K562 (cell line): ENCODE measurements at regions not wholly inside any gene's neighbourhood (a gene's known extent, or its start where the extent isn't known, plus 50 kb on each side); places are given as distances from the start of the nearest gene placed in this dataset.

Source experiments
- ATAC-seq: fragments of 200-7000 bp; cut with Tn5 transposase; 3 replicates; pipeline ENCODE4 v1.9.1; 2020; ENCODE audit warnings: moderate library complexity
- BruUV-seq: library from RNA; stranded (reverse); fragments of 400-500 nt; replicated peaks from 2 replicates; lab custom pipeline; 2021; lab: Mats Ljungman, UMichigan
- CTCF ChIA-PET: fragments of 300-600 bp; formaldehyde crosslinking; extraction: SDS; loops from one replicate; lab custom pipeline; 2021; ENCODE audit warnings: low intra/inter-chr PET ratio; lab: Yijun Ruan, JAX
- POLR2A ChIA-PET: fragments of 300-600, 350-650 bp; sonication (Branson Sonifier 250); formaldehyde crosslinking; extraction: SDS; loops from one replicate; lab custom pipeline; 2021; ENCODE audit warnings: antibody characterized with exemption, inconsistent platforms; lab: Yijun Ruan, JAX
- DNase-seq, 4 experiments: peaks; one replicate each; pipeline versions ENCODE4 v3.0.0 to v3.0.0-alpha.2; 2011 to 2018; ENCODE audit warnings: low spot score in 3 of 4, mixed read lengths in 3 of 4; ENCODE audit errors: extremely low read depth in 1 of 4
- FAIRE-seq: peaks from 2 replicates; lab custom pipeline; 2011; peaks lifted over from hg19 to GRCh38; lab: Jason Lieb, UNC
- H2AFZ ChIP-seq: 2 replicates; pipeline ENCODE4 v1.6.0; 2011; ENCODE audit warnings: low read depth, low read length, control low read depth, inconsistent platforms
- H3K27ac ChIP-seq: fragments of 200-600 bp; 3 replicates; pipeline ENCODE4 v1.8.0; 2011; ENCODE audit warnings: low read depth, mild to moderate bottlenecking, control low read depth, inconsistent platforms, low read length, moderate library complexity, mixed read lengths; ENCODE audit errors: extremely low read depth
- H3K27me3 ChIP-seq, 2 experiments: fragments of 300-600 bp in 1 of 2; 2 replicates in 1 of 2; 3 replicates in 1 of 2; pipeline versions ENCODE4 v1.6.0 to v1.8.0; 2011; ENCODE audit warnings: inconsistent platforms in 2 of 2, low read length in 2 of 2, mild to moderate bottlenecking in 1 of 2, mixed read lengths in 1 of 2, moderate library complexity in 1 of 2; ENCODE audit not compliant: control insufficient read depth in 2 of 2, insufficient read depth in 2 of 2
- H3K36me3 ChIP-seq: fragments of 300-600 bp; 3 replicates; pipeline ENCODE4 v1.8.0; 2011; ENCODE audit warnings: mild to moderate bottlenecking, low read length, inconsistent platforms; ENCODE audit not compliant: control insufficient read depth, insufficient read depth
- H3K4me1 ChIP-seq, 2 experiments: fragments of 200-600 bp in 1 of 2; replicated peaks in 1 of 2; 2 replicates in 1 of 2; 3 replicates in 1 of 2; pipeline versions ENCODE4 v1.5.1 to v1.8.0; 2011; ENCODE audit warnings: inconsistent platforms in 2 of 2, low read length in 2 of 2, mild to moderate bottlenecking in 1 of 2, mixed read lengths in 1 of 2, moderate library complexity in 1 of 2; ENCODE audit not compliant: control insufficient read depth in 2 of 2, insufficient read depth in 2 of 2
- H3K4me2 ChIP-seq: 2 replicates; pipeline ENCODE4 v1.6.1; 2011; ENCODE audit warnings: low read length, control low read depth, inconsistent platforms, mixed read lengths; ENCODE audit not compliant: insufficient read depth
- H3K4me3 ChIP-seq: fragments of 200-600 bp; sonication (generic), shearing (Covaris generic); 2 replicates; pipeline ENCODE4 v1.5.1; 2016; ENCODE audit warnings: control low read depth, inconsistent platforms
- H3K79me2 ChIP-seq: fragments of 200-600 bp; 3 replicates; pipeline ENCODE4 v1.8.0; 2011; ENCODE audit warnings: low read length, inconsistent platforms; ENCODE audit not compliant: control insufficient read depth, insufficient read depth
- H3K9ac ChIP-seq, 2 experiments: 2 replicates each; pipeline versions ENCODE4 v1.6.0 to v1.6.1; 2011; ENCODE audit warnings: low read depth in 2 of 2, low read length in 2 of 2, control low read depth in 1 of 2, inconsistent platforms in 1 of 2, mild to moderate bottlenecking in 1 of 2, mixed read lengths in 1 of 2; ENCODE audit not compliant: insufficient read depth in 1 of 2
- H3K9me1 ChIP-seq: one replicate; pipeline ENCODE4 v1.6.0; 2011; ENCODE audit warnings: inconsistent platforms, mild to moderate bottlenecking, low read length, moderate library complexity; ENCODE audit not compliant: control insufficient read depth, insufficient read depth
- H3K9me3 ChIP-seq: replicated peaks from 2 replicates; pipeline ENCODE4 v1.5.1; 2011; ENCODE audit warnings: low read depth, low read length, inconsistent platforms; ENCODE audit not compliant: control insufficient read depth, insufficient read depth
- H4K20me1 ChIP-seq: replicated peaks from 2 replicates; pipeline ENCODE4 v1.6.1; 2011; ENCODE audit warnings: low read length, inconsistent platforms, mixed read lengths; ENCODE audit not compliant: control insufficient read depth, insufficient read depth
- SOX6 ChIP-seq: fragments of 450-650 bp; IDR thresholded peaks from 2 replicates; pipeline ENCODE4 v1.6.1; 2014; ENCODE audit warnings: mild to moderate bottlenecking
- ZBTB7A ChIP-seq: IDR thresholded peaks from 2 replicates; pipeline ENCODE4 v1.6.1; 2011; ENCODE audit warnings: low read depth, mild to moderate bottlenecking, low read length, moderate library complexity, borderline replicate concordance; ENCODE audit not compliant: control insufficient read depth
- ZNF644 ChIP-seq: fragments of 200-800 bp; sonication (Bioruptor generic); IDR thresholded peaks from 2 replicates; pipeline ENCODE4 v1.6.1; 2016; ENCODE audit warnings: low read depth, missing genetic modification characterization, missing compliant biosample characterization
- in situ Hi-C: fragments of 300-500 bp; cut with MboI; formaldehyde crosslinking; loops from 4 replicates; pipeline ENCODE4 v1.15.0; 2018; ENCODE audit warnings: inconsistent platforms, mixed read lengths
- intact Hi-C: fragments of 100-400 bp; cut with micrococcal nuclease; formaldehyde crosslinking; loops from 2 replicates; pipeline ENCODE4 v1.14.2; 2022
- TF ChIP-seq, protein P1 (sequence below): fragments of 450-650 bp; formaldehyde crosslinking; IDR thresholded peaks from 2 replicates; pipeline ENCODE4 v1.4.0; 2020; ENCODE audit warnings: mild to moderate bottlenecking, moderate library complexity

DNA sequence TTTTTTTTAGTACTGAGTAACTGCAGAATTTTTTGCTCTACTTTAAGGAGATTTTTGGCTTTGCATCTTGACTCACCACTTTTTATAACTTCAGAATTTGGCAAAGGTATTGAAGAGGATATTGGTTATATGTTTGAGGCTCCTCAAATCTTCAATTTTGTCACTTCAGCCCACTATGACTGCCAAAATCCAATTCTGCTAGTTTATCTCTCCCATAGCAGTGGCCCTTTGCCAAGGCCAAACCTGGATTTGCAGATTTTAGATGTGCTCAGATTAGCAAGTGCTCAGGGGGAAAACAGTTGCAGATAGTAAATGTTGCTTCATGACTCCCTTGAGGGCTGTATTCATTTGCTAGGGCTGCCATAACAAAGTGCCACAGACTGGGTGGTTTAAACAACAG, 427.5 kb downstream of the ADRA2A start:
- H3K9ac ChIP-seq: no peak overlapping the region
- ChIA-PET CTCF (no interaction called here), POLR2A (no interaction called here)
- no peaks in the 10 kb centered on the region for H3K27me3 ChIP-seq
- FAIRE-seq: no peak
- in situ Hi-C loops: no loop called here
- no peaks in the 10 kb centered on the region for H3K4me1 ChIP-seq
- no peaks in the 10 kb centered on the region for H3K36me3 ChIP-seq
- no peaks in the 10 kb centered on the region for H4K20me1 ChIP-seq
- no peak overlapping the region for H2AFZ ChIP-seq
- no peaks in the 10 kb centered on the region for H3K79me2 ChIP-seq
- DNase-seq: no peak
- H3K4me3 ChIP-seq: no peak overlapping the region
- TF ChIP-seq ZNF644 (tag) (no peak), ZBTB7A (no peak), SOX6 (no peak)
- TF ChIP-seq, protein P1, sequence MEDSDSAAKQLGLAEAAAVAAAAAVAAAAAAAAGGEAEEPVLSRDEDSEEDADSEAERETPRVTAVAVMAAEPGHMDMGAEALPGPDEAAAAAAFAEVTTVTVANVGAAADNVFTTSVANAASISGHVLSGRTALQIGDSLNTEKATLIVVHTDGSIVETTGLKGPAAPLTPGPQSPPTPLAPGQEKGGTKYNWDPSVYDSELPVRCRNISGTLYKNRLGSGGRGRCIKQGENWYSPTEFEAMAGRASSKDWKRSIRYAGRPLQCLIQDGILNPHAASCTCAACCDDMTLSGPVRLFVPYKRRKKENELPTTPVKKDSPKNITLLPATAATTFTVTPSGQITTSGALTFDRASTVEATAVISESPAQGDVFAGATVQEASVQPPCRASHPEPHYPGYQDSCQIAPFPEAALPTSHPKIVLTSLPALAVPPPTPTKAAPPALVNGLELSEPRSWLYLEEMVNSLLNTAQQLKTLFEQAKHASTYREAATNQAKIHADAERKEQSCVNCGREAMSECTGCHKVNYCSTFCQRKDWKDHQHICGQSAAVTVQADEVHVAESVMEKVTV: no peak
- no peaks in the 10 kb centered on the region for H3K9me3 ChIP-seq
- no peaks in the 10 kb centered on the region for H3K9me1 ChIP-seq
- H3K4me2 ChIP-seq: no peak overlapping the region
- no peak overlapping the region for H3K27ac ChIP-seq
- ATAC-seq: no peak
- intact Hi-C loops: no loop called here
- BruUV-seq: no TSS peak
